HG03159 (cell line): ENCODE measurements at regions not wholly inside any gene's neighbourhood (a gene's known extent, or its start where the extent isn't known, plus 50 kb on each side); places are given as distances from the start of the nearest gene placed in this dataset.
"Not testable (repeated sequence)": the region's sequence is repeated elsewhere in the genome, so short reads cannot be mapped to it uniquely, and the experiment has no call there.

Experiments
- ATAC-seq: cut with Tn5 transposase; IDR thresholded peaks from one replicate; pipeline ENCODE4 v1.9.1; 2021; ENCODE audit warnings: mild to moderate bottlenecking, moderate library complexity; ENCODE audit not compliant: unreplicated experiment

GRCh38 chr6:154629127-154629526, 104.1 kb upstream of the SCAF8 start:
- no peak for ATAC-seq

DNA sequence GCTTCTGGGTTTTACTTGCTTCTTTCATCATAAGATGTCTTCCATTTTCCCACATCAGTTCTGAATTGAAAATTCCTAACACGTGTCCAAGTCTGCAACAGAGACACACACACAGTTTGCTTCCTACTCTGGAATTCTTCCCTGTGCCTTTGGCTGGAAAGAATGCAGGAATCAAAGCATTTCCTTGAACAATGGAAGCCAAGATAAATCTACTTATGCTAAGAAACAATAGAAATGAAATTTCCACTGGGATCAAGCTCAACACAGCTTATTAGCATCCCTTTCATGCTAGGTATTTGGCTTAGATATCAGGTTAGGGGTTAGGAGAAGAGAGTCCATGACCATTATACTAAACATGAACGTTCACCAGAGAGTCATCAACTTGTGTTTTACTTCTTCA, 101.1 kb upstream of the SCAF8 start:
- ATAC-seq = no peak

DNA sequence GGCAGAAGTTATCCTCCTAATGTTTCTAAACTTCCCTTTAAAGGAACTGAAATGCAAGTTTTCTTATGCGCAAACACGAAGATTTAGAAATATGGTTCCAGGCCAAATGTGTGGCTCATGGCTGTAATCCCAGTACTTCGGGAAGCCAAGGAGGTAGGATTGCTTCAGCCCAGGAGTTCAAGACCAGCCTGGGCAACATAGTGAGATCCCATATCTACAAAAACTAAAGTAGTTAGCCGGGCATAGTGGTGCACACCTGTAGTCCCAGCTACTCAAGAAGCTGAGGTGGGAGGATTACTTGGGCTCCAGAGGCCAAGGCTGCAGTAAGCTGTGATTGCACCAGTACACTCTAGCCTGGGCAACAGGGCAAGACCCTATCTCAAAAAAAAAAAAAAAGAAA, 95.8 kb upstream of the SCAF8 start:
- no peak for ATAC-seq

DNA sequence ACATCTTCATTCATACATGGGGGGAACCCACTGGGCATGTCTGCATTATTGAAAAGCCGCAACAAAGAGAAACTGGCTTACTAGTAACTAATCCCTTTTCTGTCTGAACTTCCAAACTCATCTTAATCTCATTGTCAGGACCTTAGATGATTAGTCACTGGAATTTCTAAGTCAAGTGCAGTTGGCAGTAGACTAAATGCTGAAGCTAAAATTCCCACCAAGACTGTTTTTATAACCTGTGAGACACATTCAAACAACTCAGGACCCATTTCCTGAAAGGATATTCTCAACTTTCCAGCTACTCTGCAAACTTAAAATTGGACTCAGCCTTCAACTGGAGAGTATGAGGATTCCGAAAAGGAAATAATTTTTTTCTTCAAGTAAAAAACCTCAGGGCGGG, 94.8 kb upstream of the SCAF8 start:
- no peak for ATAC-seq

- not testable (repeated sequence) for ATAC-seq
These were observed 94.0 kb upstream of the SCAF8 start for GRCh38 chr6:154639196-154639595.

DNA sequence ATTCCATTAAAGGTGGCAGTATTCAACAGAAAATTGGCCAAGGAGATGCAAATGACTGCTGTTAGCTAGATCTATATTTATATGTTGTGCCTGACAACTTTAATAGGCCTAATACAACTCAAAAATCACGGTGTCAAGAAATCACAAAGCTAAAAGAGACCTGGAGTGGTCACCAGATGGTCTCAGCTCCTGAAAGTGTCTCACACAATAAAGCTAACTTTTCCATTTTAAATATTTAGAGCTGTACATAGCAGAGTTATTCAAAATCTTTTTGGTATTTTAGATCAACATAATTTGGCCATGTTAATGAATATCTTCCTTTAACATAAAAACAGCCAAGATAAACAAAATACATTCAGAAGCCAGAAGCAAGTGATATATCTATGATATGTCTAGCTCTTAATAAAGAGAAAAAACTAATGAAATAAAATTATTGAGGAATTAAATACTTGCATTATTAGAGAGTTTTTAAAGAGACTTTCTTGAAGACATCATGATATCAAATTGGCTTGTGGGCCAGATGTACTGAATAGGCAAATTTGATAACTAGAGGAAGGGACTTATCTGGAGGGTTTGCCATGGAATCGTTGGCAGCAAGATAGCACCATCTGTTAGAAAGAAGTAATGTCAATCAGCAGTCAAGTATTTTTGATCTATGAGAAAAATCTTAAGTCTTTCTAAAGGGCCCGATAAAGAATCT, 84.9 kb upstream of the SCAF8 start:
- ATAC-seq = no peak

DNA sequence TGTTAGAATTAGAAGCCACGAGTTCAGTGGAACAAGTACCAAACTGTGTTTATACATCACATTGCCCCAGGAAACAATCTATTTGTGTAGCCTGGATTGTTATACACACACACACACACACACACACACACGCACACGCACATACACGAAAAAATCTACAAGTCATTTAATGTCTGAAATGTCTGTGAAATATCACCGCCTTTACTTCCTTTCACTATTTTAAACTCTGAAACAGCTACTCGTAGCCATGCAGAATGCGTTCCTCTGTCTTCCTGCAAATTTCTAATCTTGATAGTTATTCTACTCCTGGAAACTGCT, 84.4 kb upstream of the SCAF8 start:
- ATAC-seq = no peak

- ATAC-seq = no peak
These were observed 83.5 kb upstream of the SCAF8 start for GRCh38 chr6:154649721-154650120.

GRCh38 chr6:154650351-154650750, 82.9 kb upstream of the SCAF8 start:
- no peak for ATAC-seq

- no peak for ATAC-seq
These were observed 81.6 kb upstream of the SCAF8 start for GRCh38 chr6:154651656-154652055.

GRCh38 chr6:154653385-154653784, 79.8 kb upstream of the SCAF8 start:
- no peak for ATAC-seq

GRCh38 chr6:154653853-154654252, 79.4 kb upstream of the SCAF8 start:
- ATAC-seq = no peak

DNA sequence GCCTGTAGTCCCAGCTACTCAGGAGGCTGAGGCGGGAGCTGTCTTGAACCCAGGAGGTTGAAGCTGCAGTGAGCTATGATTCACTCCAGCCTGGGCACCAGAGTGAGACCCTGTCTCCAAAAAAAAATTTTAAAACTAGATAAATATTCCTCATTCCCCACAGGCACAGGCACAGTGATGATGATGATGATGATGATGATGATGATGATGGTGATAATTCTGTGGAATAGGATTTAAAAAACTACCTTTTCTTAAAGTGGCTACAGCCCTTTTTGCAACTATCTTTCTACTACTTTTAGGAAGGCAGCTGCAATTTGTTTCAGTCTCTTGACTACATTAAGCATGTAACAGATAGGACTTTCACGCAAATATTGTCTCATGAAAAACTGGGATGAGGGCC, 76.6 kb upstream of the SCAF8 start:
- no peak for ATAC-seq

- no peak for ATAC-seq
These were observed 71.4 kb upstream of the SCAF8 start for GRCh38 chr6:154661768-154662167.

DNA sequence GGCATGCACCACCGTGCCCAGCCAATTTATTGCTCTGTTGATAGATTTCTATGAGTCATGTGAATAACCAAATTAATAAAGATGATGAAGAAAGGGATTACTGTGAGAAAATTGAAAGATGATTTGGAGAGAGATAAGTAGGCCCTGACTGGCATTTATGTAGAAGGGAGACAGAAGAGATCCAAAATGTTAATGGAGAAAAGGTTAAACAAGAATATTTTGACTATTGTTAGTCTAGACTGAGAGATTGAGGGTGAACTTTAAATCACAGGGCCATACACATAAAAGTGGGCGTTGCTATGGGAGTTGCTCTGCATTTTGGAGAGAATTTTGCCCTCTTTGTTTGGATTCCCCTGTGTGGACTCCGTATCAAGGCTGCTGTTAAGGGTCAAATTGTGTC, 68.9 kb upstream of the SCAF8 start:
- ATAC-seq = no peak

DNA sequence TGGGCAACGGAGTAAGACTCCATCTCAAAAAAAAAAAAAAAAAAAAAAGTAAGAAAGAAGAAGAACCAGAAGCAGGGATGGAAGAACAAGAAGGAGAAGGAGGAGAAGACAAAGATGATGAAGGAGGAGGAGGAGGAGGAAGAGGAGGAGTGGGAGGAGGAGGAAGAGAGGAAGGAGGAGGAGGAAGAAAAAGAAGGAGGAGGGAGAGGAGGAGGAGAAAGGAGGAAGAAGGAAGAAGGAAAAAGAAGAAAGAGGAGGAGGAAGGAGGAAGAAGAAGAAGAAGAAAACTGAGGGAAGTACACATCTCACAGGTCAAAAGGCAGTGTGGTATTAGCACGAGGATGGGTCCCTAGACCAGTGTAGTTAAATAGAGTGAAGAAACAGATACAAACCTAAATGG, 65.1 kb upstream of the SCAF8 start:
- no peak for ATAC-seq

GRCh38 chr6:154672086-154672485, 61.1 kb upstream of the SCAF8 start:
- no peak for ATAC-seq

- no peak for ATAC-seq
These were observed 59.3 kb upstream of the SCAF8 start for GRCh38 chr6:154673919-154674318.

DNA sequence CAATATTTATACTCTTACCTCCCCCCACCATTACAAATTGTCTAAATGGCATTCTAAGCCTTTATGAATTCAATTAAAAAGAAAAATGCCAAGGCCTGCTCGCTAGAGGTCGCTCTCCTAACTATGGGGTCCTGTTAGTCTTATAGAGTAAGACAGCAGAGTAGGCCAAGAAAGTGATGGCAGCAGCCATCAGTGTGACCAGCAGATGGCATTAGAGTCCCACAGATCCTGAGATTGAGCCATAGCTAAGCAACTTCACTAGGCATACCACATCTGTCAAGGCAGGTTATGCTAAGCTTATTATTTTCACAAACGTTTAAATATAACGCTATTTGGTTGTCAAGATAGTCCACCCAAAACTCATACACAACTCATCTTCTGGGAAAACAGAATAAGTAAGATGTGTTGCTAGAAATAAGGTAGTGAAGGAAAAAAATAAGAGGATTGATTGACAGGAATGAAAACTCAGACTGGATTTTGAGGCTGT, 57.6 kb upstream of the SCAF8 start:
- ATAC-seq = peak; percentile 100

DNA sequence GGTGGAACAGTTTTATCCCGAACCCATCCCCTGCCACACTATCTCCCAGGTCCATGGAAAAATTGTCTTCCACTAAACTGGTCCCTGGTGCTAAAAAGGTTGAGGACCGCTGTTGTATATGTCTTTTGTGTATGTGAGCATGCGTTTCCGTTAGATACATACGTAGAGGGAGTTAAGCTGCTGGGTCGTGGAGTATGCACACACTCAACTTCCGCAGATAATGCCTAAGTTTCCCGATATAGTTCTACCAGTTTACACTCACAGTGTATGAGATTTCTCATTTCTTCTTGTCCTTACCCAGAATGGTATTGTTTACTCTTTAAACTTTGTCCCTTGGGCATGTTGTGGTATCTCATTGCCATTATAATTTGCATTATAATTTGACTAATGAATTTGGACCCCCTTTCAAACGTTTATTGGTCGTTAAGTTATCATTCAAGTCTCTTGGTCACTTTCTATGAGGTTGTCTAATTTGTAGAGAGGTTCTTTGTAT, 50.5 kb upstream of the SCAF8 start:
- ATAC-seq = no peak
